ENCODE measurements at regions not wholly inside any gene's neighbourhood (a gene's known extent, or its start where the extent isn't known, plus 50 kb on each side); places are given as distances from the start of the nearest gene placed in this dataset.
"Not testable (repeated sequence)": the region's sequence is repeated elsewhere in the genome, so short reads cannot be mapped to it uniquely, and the experiment has no call there.

DNA sequence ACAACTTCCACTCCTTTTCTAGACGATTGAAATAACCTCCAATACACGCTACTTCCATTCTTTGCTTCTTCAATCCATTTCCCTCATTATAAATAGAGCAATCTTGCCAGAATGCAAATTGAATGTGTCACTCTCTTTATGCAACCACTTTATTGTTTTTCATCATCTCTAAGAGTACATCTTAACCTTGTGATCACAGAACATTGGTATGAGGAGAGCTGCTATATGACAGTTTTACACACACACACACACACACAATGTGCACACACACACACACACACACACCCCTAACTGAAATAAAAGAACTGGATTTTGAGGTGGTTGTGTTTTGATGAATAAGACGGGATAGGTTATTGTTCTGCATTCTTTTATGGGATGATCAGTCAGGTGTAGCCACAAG lies 187.0 kb downstream of the HDGFL1 start:
- no peaks in the 10 kb centered on the region for H3K36me3 ChIP-seq (ENCODE audit: control insufficient read depth, insufficient read depth, low read length)
- H3K4me3 ChIP-seq (ENCODE audit: low read depth, low read length), result no peak overlapping the region
- TF ChIP-seq, protein P1, sequence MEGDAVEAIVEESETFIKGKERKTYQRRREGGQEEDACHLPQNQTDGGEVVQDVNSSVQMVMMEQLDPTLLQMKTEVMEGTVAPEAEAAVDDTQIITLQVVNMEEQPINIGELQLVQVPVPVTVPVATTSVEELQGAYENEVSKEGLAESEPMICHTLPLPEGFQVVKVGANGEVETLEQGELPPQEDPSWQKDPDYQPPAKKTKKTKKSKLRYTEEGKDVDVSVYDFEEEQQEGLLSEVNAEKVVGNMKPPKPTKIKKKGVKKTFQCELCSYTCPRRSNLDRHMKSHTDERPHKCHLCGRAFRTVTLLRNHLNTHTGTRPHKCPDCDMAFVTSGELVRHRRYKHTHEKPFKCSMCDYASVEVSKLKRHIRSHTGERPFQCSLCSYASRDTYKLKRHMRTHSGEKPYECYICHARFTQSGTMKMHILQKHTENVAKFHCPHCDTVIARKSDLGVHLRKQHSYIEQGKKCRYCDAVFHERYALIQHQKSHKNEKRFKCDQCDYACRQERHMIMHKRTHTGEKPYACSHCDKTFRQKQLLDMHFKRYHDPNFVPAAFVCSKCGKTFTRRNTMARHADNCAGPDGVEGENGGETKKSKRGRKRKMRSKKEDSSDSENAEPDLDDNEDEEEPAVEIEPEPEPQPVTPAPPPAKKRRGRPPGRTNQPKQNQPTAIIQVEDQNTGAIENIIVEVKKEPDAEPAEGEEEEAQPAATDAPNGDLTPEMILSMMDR (IDR thresholded peaks at IDR 0.05; ENCODE audit: insufficient read depth, low read length, severe bottlenecking), result no peak
- DNase-seq (ENCODE audit: low read depth) (peak; percentile 65), FAIRE-seq (no peak)
- no peaks in the 10 kb centered on the region for H3K27me3 ChIP-seq (ENCODE audit: control insufficient read depth, insufficient read depth, low read length)

DNA sequence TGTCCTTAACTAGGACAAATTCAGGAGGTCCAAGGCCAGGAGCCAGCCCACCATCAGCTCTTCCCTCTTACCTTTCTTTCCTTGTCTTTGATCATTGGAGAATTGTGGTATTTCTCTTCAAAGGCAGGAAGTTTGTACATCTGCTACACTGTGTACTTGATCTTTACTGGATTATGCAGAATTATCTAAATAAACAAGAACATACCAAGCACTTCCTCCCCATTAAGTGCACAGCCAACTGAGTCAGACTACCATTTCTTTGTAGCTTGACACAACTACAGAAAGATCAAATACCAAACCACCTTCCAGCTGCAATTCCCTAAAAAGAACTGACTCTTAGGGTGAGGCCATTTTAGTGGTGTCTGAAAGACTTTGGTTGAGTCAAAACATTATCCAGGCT lies 195.1 kb downstream of the HDGFL1 start:
- DNase-seq (ENCODE audit: low read depth) (peak; percentile 42), FAIRE-seq (no peak)
- Histone ChIP-seq H3K27me3 (ENCODE audit: control insufficient read depth, insufficient read depth, low read length) (no peaks in the 10 kb centered on the region), H3K4me3 (ENCODE audit: low read depth, low read length) (no peak overlapping the region), H3K36me3 (ENCODE audit: control insufficient read depth, insufficient read depth, low read length) (no peaks in the 10 kb centered on the region)
- TF ChIP-seq, protein P1 (IDR thresholded peaks at IDR 0.05; ENCODE audit: insufficient read depth, low read length, severe bottlenecking), result no peak

DNA sequence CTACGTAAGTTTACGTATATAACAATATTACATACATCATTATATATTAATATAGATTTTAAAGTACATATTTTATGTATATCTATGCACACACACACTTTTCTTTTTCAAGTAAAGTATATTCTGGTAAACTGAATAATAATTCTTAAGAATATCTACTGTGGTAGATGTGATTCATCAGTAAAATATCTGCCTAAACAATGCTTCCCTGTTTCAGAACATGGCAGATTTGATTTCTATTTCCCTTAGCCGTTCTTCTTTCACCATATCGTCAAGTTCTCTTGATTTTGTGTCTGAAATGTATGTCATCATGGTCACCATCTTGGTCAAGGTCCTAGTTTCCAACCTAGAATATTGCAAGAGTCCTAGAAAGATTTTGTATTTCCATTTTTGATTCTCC lies 195.6 kb downstream of the HDGFL1 start:
- peak; percentile 53 for DNase-seq (ENCODE audit: low read depth)
- TF ChIP-seq, protein P1 (IDR thresholded peaks at IDR 0.05; ENCODE audit: insufficient read depth, low read length, severe bottlenecking), result no peak
- no peaks in the 10 kb centered on the region for H3K27me3 ChIP-seq (ENCODE audit: control insufficient read depth, insufficient read depth, low read length)
- FAIRE-seq, result no peak
- H3K4me3 ChIP-seq (ENCODE audit: low read depth, low read length), result no peak overlapping the region
- H3K36me3 ChIP-seq (ENCODE audit: control insufficient read depth, insufficient read depth, low read length), result no peaks in the 10 kb centered on the region

DNA sequence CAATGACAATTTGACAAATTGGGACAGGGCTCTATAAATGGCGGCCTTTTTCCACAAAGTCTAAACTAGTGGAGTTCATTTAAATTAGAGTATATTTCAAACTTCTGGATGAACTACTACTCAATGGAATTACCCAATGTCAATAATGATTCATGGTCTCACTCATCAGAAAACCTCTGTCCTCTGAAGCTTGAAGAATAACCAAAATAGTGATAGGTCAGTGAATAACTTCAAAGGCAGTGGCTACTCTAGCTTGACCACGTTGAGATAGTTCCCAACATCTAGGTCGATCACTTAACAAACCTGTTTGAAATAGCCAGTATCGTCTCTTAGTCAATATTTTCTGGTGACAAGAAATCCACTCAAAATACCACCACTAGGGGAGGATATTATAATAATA lies 197.6 kb downstream of the HDGFL1 start:
- Histone ChIP-seq H3K4me3 (ENCODE audit: low read depth, low read length) (no peak overlapping the region), H3K36me3 (ENCODE audit: control insufficient read depth, insufficient read depth, low read length) (no peaks in the 10 kb centered on the region), H3K27me3 (ENCODE audit: control insufficient read depth, insufficient read depth, low read length) (no peaks in the 10 kb centered on the region)
- TF ChIP-seq, protein P1 (IDR thresholded peaks at IDR 0.05; ENCODE audit: insufficient read depth, low read length, severe bottlenecking), result no peak
- FAIRE-seq (no peak), DNase-seq (ENCODE audit: low read depth) (peak; percentile 80)

DNA sequence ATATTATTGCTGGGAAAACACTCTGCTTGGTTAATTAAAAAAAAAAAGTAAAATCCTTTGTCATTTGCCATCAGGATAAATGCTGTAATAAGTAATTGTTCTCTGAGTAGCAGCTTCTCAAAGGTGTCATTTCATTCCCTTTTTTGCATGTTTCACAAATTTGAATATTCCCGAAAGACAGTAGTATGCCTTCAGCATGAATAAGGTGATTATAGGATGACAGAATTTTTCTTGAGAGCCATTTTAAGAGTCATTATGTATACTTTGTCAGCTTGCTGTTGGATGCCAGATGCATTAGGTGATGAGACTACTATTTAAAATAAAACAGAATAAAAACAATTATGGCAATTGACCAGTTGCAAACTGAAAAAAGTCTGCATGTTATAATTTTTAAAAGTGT lies 200.7 kb downstream of the HDGFL1 start:
- no peaks in the 10 kb centered on the region for H3K36me3 ChIP-seq (ENCODE audit: control insufficient read depth, insufficient read depth, low read length)
- H3K27me3 ChIP-seq (ENCODE audit: control insufficient read depth, insufficient read depth, low read length), result no peaks in the 10 kb centered on the region
- no peak for FAIRE-seq
- TF ChIP-seq, protein P1 (IDR thresholded peaks at IDR 0.05; ENCODE audit: insufficient read depth, low read length, severe bottlenecking), result no peak
- H3K4me3 ChIP-seq (ENCODE audit: low read depth, low read length), result no peak overlapping the region
- no peak for DNase-seq (ENCODE audit: low read depth)

DNA sequence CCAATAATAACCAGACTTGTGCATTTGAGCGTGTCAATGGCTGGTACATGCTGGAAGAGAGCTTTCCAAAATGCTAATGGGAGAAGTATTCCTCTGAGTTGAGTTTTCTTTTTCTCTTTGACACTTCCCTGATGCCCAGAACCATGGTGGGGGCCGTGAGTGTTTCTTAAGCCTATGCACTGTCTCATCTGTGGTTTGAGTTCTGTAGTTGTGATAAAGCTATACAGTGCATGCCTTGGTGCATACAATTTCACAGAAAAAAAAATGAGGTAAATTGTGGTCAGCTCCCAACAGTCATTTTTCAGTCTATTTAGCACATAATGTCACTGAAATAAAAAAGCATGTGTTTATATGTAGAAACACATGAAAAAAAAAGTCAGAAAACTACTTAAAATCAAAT lies 204.8 kb downstream of the HDGFL1 start:
- H3K4me3 ChIP-seq (ENCODE audit: low read depth, low read length), result no peak overlapping the region
- H3K36me3 ChIP-seq (ENCODE audit: control insufficient read depth, insufficient read depth, low read length), result no peaks in the 10 kb centered on the region
- TF ChIP-seq, protein P1 (IDR thresholded peaks at IDR 0.05; ENCODE audit: insufficient read depth, low read length, severe bottlenecking), result no peak
- no peaks in the 10 kb centered on the region for H3K27me3 ChIP-seq (ENCODE audit: control insufficient read depth, insufficient read depth, low read length)
- FAIRE-seq, result no peak
- no peak for DNase-seq (ENCODE audit: low read depth)

DNA sequence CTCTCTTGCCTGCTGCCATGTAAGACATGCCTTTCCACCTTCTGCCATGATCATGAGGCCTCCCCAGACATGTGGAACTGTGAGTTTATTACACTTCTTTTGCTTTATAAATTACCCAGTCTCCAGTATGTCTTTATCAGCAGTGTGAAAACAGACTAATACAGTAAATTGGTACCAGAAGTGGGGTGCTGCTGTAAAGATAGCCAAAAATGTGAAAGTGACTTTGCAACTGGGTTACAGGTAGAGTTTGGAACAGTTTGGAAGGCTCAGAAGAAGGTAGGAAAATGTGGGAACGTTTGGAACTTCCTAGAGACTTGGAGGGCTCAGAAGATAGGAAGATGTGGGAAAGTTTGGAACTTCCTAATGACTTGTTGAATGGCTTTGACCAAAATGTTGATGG lies 209.1 kb downstream of the HDGFL1 start:
- not testable (repeated sequence) for H3K27me3 ChIP-seq (ENCODE audit: control insufficient read depth, insufficient read depth, low read length); H3K36me3 ChIP-seq (ENCODE audit: control insufficient read depth, insufficient read depth, low read length); DNase-seq (ENCODE audit: low read depth); FAIRE-seq; H3K4me3 ChIP-seq (ENCODE audit: low read depth, low read length)

Measured in bronchial epithelial cell (primary cell).